ENCODE measurements at regions not wholly inside any gene's neighbourhood (a gene's known extent, or its start where the extent isn't known, plus 50 kb on each side); places are given as distances from the start of the nearest gene placed in this dataset.

DNA sequence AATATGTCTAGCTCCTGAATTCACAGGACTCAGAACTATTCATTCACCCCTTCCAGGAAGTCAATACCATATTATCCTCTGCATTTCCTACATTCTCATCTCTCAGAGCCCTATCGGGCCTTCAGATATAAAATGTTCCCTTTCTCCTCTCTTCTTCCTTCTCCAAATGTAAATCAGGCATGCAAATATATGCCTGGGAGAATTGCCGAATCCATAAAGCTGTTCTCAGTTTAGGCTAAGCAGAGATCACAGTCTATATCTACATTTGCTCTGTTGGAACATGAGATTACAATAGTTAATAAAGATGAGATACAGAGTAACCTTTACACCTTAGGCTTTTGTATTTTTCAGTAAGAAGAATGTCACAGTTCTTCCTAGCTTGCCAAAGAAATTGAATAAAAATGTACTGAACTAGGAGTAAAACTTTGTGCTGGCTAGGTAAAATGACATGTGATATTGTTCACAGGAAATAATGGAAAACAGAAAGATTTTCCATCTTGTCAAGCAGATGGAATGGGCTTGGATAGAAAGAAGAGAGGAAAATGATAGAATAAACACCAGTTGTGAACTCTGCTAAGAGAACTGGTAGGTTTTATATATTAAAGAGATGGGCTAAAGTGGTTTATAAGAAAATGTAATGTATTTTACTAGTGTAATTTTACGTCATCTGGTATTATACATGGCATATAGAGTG is 161.5 kb downstream of the NRIP1 start:
- Histone ChIP-seq H3K27ac (no peak overlapping the region), H4K20me1 (ENCODE audit: low read depth) (no peaks in the 10 kb centered on the region), H3K4me1 (no peaks in the 10 kb centered on the region), H3K36me3 (no peaks in the 10 kb centered on the region), H3K27me3 (no peaks in the 10 kb centered on the region), H3K9me3 (ENCODE audit: low read depth) (no peaks in the 10 kb centered on the region), H3K79me2 (ENCODE audit: low read depth) (no peaks in the 10 kb centered on the region), H3K4me3 (no peak overlapping the region), H3K4me2 (no peak overlapping the region), H3K9ac (no peak overlapping the region), H2AFZ (replicated peaks) (no peak overlapping the region), H3F3A (ENCODE audit: low read depth) (no peaks in the 10 kb centered on the region)
- no peak for TF ChIP-seq EZH2 (IDR thresholded peaks at IDR 0.05)
- no peak for TF ChIP-seq EZH2phosphoT487 (IDR thresholded peaks at IDR 0.05)
- no peak for TF ChIP-seq CTCF (IDR thresholded peaks at IDR 0.05)
- no peaks in the 10 kb centered on the region for H3K4me1 Mint-ChIP-seq
- peaks cover 8% of the 10 kb centered on the region for H3K9me3 Mint-ChIP-seq
- no peak overlapping the region for H3K4me3 Mint-ChIP-seq
- H3K36me3 Mint-ChIP-seq: no peaks in the 10 kb centered on the region
- DNase-seq (ENCODE audit: low spot score): no peak
- no peaks in the 10 kb centered on the region for H3K27me3 Mint-ChIP-seq (ENCODE audit: insufficient read depth, low read depth)
- no peak overlapping the region for H3K27ac Mint-ChIP-seq

GRCh38 chr21:14901482-14901958 is 163.3 kb downstream of the NRIP1 start:
- H3K27me3 Mint-ChIP-seq (ENCODE audit: insufficient read depth, low read depth): no peaks in the 10 kb centered on the region
- no peak overlapping the region for H3K4me2 ChIP-seq
- no peak overlapping the region for H3K9ac ChIP-seq
- H2AFZ ChIP-seq (replicated peaks): no peak overlapping the region
- no peaks in the 10 kb centered on the region for H3K36me3 ChIP-seq
- no peaks in the 10 kb centered on the region for H3K4me1 Mint-ChIP-seq
- no peaks in the 10 kb centered on the region for H3F3A ChIP-seq (ENCODE audit: low read depth)
- H4K20me1 ChIP-seq (ENCODE audit: low read depth): no peaks in the 10 kb centered on the region
- no peak overlapping the region for H3K4me3 ChIP-seq
- H3K27ac ChIP-seq: no peak overlapping the region
- DNase-seq (ENCODE audit: low spot score): no peak
- no peak for TF ChIP-seq EZH2phosphoT487 (IDR thresholded peaks at IDR 0.05)
- TF ChIP-seq CTCF (IDR thresholded peaks at IDR 0.05): no peak
- TF ChIP-seq EZH2 (IDR thresholded peaks at IDR 0.05): no peak
- no peak overlapping the region for H3K4me3 Mint-ChIP-seq
- no peaks in the 10 kb centered on the region for H3K9me3 Mint-ChIP-seq
- no peak overlapping the region for H3K27ac Mint-ChIP-seq
- no peaks in the 10 kb centered on the region for H3K9me3 ChIP-seq (ENCODE audit: low read depth)
- no peaks in the 10 kb centered on the region for H3K79me2 ChIP-seq (ENCODE audit: low read depth)
- no peaks in the 10 kb centered on the region for H3K27me3 ChIP-seq
- H3K4me1 ChIP-seq: no peaks in the 10 kb centered on the region
- H3K36me3 Mint-ChIP-seq: peaks cover under 1% of the 10 kb centered on the region

- no peak overlapping the region for H3K4me3 Mint-ChIP-seq
- Histone ChIP-seq H3K9ac (no peak overlapping the region), H3K4me1 (no peaks in the 10 kb centered on the region), H3K27ac (no peak overlapping the region), H3K4me2 (no peak overlapping the region), H3K4me3 (no peak overlapping the region), H3K36me3 (no peaks in the 10 kb centered on the region), H2AFZ (replicated peaks) (no peak overlapping the region), H3K79me2 (ENCODE audit: low read depth) (no peaks in the 10 kb centered on the region), H3K9me3 (ENCODE audit: low read depth) (no peaks in the 10 kb centered on the region), H3K27me3 (no peaks in the 10 kb centered on the region), H4K20me1 (ENCODE audit: low read depth) (no peaks in the 10 kb centered on the region), H3F3A (ENCODE audit: low read depth) (no peaks in the 10 kb centered on the region)
- TF ChIP-seq CTCF (IDR thresholded peaks at IDR 0.05) (no peak), EZH2 (IDR thresholded peaks at IDR 0.05) (no peak)
- no peak overlapping the region for H3K27ac Mint-ChIP-seq
- no peaks in the 10 kb centered on the region for H3K27me3 Mint-ChIP-seq (ENCODE audit: insufficient read depth, low read depth)
- no peak for DNase-seq (ENCODE audit: low spot score)
- no peaks in the 10 kb centered on the region for H3K4me1 Mint-ChIP-seq
- H3K36me3 Mint-ChIP-seq: peaks cover 2% of the 10 kb centered on the region
- H3K9me3 Mint-ChIP-seq: no peaks in the 10 kb centered on the region
Measured at GRCh38 chr21:14900611-14901010, 164.2 kb downstream of the NRIP1 start.
